ENCODE measurements at regions not wholly inside any gene's neighbourhood (a gene's known extent, or its start where the extent isn't known, plus 50 kb on each side); places are given as distances from the start of the nearest gene placed in this dataset.
"Not testable (repeated sequence)": the region's sequence is repeated elsewhere in the genome, so short reads cannot be mapped to it uniquely, and the experiment has no call there.

DNA sequence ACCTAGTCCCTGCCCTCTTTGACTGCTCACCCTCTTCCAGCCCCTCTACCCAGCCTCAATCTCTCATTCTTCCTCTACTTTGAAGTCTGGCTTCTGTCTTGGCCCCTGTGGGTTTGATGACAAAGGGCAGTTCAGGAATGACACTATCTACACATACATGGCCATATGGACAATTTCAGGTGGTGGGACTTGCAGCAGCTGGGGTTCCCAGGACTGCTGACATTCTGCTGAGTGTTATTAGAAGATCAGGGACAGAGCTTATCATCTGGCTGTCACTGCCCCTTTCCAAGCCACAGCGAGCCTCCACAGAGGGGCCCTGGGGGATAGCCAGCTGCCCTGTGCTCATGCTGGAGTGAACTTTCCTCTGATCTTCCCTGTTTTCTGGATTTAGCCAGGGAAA is 97.4 kb upstream of the IPO9 start:
- no peak for DNase-seq

DNA sequence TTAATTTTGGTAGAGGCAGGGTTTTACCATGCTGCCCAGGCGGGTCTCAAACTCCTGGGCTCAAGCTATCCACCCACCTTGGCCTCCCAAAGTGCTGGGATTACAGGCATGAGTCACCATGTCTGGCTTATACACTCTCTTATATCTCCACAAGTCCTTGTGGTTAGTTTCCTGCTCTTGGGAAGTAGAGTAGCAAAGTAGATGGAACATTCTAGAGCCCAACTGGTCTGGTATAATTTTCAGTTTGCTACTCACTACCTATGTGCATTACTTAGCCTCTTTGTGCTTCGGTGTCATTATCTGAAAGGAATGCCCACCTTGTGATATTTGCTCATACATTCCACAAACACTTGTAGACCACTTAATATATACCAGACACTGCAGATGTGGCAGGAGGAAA is 96.6 kb upstream of the IPO9 start:
- no peak for DNase-seq

DNA sequence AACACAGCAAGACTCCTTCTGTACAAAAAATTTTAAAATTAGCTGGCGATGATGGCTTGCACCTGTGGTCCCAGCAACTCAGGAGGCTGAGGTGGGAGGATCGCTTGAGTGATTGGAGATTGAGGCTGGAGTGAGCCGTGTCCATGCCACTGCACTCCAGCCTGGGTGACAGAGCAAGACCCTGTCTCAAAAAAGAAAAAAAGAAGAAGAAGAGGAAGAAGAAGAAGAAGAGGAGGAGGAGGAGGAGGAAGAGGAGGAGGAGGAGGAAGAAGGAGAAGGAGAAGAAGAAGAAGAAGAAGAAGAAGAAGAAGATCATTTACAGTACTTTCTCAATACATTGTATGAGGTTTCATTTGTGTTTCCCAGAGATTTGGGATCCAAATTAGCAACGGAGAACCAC is 94.7 kb upstream of the IPO9 start:
- DNase-seq = not testable (repeated sequence)

DNA sequence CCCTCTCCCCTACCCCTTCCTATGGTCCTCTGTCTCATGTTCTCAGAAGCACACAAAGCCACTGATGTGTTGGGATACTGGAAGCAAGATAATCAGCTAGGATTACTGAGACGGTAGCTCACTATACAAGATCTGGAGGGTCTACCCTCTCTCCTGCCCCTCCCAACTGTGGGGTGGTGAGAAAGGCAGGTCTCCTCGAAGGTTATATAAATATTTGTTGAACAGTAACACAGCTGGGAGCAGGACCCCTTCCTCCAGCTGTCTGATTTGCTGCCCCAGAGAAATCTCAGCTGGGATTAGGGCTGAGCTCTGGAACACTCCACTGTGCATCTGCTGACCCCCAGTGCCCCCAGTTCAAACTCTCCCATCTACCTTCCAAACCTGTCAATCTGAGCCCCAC is 94.2 kb upstream of the IPO9 start:
- DNase-seq = no peak

DNA sequence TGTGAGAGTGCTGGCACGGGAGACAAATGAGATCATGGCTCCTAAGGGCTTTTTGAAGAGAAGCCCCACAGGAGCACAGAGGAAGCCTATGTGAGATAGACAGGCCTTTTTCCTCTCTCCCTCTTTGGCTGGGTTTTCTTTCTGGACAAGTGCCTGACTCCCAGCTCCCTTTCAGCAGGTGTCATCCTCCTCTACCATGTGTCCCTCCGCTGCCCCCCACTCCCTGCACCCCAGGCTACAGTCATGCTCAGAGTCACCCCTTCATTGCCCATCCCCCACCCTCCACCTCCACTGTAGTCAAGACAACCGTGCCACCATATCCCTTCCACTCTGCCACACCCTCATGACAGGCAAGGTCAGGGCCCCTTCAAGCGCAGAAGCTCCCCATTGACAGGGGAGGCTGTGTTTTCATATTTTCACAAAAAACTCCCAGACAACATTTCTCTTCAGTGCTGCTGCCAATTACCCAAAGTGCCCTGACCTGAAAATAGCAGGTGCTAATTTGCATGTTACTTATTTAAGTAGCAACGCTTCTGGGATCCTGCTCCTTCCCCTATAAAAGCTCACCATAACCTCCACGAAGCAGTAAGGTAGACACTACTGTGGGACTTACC is 92.1 kb upstream of the IPO9 start:
- no peak for DNase-seq

DNA sequence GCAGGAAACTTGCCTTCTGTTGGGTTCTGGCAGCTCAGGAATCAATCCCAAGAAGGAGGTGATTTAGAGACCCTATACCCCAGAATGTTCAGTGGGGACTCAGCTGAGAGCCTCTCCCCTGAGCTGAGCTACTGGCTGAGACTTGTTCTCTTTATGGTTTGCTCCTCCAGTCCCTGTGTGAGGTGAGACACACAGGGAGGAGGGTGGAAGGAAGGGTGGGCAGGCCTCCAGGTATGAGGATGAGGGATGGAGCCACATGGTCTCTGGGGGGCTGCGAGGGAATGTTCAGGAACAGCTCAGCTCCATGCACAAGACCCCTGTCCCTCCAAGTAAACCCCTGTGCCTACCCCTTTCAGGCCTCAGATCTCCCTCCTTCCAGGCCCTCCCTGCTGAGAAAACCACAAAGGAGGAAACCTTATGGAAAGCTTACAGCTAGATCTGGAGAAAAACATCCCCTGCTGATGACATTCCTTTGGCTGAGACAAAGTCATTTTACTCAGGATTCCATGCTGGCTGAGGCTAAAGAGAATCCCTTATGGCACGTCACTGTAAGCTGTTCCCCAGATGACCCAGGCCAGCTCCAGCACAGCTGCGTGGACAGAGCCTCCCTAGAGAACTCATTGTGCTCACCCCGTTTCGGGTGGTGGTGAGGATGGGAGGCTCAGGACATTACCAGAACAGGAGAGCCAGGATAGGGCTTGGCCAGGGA is 91.5 kb upstream of the IPO9 start:
- no peak for DNase-seq

DNA sequence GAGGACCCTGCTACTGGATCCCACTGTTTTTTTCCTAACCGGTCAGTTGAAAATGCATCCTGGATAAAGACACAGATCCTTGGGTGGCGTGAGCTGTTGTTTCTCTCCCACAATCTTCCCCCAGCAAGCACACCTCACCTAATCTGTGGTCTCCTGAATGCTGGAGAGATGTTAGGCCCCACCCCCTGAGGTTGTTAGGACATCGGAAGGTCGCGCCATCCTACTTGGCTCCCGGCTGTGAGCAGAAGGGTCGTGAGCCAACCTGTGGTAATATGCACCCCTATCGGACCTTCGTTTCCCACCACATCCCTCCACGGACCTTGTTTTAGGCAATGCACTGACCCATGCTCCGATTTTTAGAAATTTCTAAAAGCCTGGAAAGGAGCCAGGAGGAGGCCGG is 89.9 kb upstream of the IPO9 start:
- peak; percentile 23 for DNase-seq

DNA sequence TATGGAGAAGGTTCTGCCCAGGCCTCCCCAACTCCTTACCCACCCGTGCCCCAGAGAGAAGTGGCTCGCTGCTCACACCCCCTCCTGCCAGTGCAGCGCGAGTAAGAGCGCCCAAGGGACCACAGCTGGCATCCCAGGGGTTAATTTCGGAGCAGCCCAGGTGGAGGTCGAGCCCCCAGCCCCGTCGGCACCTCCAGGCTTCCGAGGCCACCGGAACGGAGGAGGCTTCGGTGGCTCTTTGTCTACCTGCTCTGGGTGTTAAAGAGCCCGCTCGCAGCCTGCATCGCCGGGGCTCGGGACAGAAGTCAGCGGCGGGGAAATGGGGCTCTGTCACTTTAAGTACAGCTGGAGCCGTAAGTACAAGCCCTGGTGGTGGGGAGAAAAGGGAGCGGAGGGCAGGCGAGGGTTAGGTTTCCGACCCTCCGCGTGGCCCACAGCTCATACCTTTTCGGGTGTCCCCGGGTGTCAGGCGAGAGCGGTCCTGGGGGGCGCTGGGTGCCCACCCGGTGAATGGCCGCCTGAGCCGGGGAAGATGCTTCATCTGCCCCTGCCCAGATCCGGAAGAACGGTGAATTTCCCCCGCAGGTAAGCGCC is 89.4 kb upstream of the IPO9 start:
- peak; percentile 68 for DNase-seq

DNA sequence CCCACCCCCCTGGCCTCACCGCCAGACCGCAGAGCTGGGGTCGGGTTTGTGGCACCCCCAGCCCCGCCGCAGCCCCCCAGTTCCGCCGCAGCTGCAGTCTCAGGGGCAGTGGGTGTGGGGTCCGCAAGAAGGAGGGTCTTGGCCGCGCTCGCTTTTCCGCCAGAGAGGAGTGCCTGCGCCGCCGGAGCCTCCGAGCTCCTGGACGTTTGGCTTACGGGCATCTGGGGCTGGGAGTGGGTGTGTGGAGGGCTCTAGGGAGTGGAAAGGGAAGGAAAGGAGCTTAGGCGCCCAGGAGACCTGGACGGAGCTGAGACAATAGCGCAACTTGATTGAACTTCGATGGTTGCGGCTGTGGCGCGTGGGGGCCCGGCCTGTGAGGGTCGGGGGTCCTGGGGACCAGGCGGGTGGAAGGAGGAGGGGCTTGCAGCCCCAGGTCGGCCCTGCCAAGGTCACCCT is 88.8 kb upstream of the IPO9 start:
- DNase-seq = no peak

DNA sequence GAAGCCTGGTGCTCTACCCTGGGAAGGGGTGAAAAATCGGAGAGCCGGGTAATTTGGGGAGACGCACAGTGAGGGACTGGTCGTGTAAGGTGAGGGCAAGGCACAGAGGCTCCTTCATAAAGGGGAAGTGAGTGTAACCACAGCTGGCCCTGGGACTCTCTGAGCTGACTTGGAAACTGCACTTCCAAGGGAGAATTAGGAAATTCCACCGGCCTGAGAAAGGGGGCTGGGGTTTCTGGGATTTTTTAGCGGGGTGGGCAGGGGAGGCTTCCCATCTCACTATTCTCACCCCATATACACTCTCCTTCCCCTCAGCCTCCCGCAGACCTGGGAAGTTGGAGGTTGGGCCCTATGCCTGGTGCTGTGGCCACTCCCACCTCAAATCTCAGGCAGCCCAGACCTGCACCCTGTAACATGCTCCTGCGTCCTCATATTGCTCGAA is 88.3 kb upstream of the IPO9 start:
- no peak for DNase-seq

DNA sequence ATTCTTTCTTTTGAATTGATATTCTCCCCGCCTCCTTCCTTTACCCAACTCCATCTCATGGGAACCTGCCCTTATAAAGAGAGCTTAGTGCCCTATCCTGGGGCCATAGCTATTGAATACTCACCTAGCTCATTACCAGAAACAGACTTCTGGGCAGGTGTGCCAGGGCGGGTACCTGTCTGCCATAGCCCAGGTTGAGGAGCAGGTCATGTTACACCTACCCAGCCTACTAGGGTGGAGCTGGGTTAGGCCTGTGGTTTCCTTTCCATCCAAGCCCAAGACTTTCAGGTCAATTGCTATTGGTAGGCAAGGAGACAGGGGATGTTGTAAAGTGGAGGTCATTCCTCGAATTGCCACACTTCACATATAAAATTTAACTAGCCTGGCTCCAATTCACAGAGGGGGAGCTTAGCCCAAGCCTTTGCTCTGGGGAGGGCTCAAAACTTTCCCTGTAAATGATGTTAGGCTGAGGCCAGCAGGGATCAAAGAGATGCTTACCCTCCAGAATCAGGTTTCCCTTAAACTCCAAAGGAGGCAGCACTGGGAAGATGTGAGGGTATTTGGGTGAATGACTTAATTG is 87.1 kb upstream of the IPO9 start:
- DNase-seq = peak; percentile 38

DNA sequence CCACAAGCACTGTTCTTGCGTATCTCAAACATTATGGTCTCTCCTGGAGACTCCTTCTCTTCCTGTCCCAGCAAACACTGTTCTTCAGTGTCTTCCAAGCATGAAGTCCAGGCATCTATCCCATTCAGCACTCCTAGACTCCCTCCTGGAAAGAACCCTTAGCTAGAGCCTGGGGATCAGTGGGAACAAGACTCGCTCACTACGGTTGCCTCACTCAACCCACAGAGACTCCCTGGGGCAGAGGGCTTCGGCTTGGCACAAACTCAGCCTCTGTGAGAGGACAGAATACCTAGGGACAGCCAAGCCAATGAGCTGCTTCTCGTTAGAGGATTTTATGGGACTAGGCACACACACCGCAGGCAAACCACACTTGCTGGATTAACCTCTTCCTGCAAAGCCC is 86.5 kb upstream of the IPO9 start:
- no peak for DNase-seq

DNA sequence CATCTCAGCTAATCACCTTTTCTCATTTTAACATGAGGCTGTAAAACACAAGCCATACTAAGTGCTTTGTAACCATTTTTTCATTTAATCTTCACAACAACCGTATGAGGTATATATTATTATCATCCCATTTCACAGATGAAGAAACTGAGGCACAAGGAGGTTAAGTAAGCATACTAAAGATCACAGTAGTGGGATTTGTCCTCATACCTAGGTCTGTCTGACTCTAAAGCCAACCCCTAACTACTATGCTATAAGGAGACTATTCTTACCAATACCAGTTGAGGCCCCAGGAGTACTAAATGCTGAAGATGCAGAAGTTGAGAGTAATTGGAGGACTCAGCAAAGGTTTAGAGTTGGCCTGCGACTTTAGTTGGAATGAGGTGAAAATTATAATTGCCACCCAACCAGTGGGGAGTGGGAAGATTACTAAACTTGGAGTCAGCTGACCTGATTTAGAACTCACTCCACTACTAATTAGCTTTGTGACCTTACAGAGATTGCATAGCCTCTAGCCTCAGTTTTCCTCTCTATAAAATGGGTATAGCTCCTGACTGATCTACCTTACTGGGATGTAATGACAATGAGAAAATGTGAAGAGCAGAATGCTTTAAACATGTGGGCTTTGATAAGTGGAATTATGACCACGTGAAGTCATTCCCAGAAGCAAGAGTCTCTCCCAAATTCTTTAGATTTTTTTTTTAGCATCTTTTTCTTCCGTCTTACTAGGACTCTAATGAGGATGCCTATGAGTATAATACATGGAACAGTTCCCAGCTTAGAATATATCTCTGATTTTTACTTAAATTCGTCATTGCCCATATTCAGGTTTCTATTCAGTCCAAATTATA is 85.8 kb upstream of the IPO9 start:
- DNase-seq = no peak

DNA sequence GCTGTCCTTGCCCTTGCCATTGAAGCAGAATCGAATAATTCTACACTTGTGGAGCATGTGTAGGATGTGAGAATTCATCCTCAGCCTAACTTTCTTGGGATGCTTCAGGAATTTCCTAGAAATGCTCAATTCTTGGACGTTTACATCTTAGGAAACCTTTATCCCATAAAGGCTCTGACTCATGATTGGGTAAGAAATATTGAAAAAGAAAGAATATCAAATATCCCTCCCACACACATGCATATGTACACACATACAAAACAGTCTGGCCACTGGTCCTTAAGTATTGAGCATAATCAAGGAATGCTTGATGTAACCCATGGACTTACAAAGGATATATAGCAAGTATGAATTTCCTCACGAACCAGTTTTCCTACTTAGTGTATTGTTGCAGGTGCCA is 83.9 kb upstream of the IPO9 start:
- no peak for DNase-seq

DNA sequence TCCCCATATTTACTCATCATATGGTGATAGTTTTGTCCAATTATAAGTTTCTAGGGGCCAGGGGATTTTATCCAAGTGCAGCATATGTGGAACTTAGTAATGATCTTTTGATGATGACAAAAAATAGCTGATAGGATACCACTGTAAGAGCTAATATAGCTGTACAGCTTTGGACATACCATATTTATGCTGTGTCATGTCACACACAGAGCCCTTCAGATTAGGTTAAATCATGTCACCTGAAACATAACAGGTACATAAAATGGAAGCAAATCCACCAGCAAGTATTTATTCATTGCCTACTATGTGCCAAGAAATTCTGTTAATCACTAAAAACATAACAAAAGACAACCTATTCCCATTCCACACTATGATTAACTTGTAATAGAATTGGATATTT is 82.8 kb upstream of the IPO9 start:
- DNase-seq = no peak

DNA sequence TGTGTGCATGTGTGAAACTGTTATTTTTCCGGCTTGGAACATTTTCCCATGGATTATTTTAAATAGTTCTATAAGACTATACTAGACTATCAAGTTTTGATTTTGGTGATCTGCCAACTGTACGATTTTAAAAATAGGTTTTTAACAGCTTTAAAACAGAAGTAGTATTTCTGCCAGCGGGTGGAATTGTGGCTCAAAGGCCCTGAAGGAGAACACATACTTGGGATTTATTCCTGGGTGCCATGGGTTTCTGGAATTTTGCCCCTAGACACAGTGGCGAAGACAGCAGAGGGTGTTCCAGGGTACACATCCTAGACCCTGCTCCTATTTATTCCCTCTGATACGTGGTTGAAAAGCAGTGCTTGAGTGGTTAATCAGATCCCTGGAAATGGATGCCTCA is 81.7 kb upstream of the IPO9 start:
- no peak for DNase-seq

DNA sequence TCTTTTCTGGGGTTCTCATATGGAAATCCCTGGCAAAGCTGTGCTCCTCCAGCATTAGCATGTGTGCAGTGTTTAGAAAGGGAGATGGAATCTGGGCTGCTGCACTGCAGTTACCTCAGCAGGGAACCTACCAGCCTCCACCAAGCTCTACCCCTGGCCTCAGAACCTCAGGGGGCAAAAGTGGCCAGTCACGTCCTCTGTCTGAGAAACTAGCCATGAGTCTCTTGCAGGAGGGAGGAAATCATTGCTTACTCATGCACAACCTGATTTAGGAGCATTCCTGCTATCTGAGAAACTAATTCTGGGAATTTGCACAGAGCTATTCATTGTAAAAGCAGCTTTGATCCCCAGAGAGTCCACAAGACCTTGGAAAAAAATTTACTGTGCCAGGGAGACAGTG is 80.6 kb upstream of the IPO9 start:
- no peak for DNase-seq

DNA sequence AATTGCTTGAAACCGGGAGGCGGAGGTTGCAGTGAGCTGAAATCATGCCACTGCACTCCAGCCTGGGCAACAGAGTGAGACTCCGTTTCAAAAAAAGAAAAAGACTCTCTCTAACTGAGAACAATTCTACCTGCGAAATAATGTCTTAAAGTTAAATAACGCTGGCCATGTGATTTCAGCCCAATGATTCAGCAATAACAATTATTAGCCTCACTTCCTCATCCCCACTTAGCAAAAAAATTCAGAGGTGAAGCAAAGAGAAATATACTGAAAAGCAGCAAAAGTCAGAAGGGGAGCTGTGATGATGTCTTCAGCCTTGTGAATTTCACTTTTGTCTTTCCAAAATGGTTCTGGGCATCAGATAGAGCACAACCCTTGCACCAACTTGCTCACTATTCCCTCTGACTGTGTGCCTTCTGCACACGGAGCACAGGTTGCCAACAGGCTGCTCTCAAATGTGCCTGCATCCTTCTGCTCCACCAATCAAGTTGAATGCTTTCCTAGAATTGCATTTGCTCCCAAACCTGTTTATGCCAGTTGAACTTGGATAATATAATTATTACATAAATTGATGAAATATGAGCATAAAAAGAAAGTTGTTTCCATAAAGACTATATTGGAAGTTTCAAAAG is 79.8 kb upstream of the IPO9 start:
- no peak for DNase-seq

DNA sequence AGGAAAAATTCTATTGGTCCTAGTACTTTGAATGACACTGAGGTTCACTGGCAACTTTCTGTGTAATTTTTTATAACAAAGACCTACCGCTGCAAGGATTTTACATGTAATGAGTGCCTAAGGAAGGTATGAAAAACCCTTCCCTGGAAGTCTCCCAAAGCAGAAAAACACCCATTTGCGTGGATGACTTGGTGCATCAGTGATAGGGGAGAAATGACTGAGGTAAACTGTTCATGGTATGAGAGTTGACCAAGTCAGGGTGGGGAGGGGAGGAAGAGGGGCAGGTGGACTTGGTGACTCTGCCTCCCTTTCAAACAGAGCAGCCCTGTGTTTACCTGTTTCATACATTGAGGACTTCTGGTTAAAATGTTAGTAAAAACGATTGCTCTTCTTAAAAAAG is 78.8 kb upstream of the IPO9 start:
- no peak for DNase-seq

DNA sequence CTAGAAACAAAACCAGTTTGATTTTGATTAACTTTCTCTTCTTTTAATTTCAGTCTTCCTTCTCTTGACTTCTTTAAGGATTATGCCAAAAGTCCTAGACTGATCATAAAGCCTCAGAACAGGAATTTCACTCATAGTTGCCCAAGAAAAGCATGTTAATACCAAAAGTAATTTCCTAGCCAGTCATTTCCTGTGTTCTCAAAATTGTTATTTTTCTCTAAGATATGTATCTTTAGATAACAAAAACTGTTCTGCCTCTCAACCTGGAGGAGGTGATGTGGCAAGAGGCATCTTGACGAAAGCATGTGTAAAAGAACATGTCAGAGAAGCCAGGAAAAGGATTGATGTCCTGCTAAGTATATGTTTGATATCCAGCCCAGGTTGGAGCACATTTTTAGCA is 78.0 kb upstream of the IPO9 start:
- no peak for DNase-seq

DNA sequence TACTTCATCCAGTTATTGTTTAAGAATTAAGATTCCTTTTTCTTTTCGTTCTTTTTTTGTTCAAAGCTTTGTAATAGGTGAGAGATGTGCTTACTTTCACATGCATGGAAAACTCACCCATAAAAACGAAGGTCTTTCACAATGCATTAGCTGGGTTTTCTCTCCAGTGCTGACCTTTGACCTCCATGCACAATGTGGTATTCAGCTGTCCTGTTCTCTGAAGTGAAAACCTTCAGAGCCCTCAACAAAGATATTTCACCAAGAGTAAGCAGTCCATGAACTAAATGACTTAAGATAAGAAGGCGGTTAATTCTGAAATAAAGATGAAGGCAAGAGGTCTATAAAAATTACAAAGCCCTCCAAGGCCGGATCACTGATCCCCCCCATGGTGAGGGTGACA is 77.1 kb upstream of the IPO9 start:
- DNase-seq = no peak

DNA sequence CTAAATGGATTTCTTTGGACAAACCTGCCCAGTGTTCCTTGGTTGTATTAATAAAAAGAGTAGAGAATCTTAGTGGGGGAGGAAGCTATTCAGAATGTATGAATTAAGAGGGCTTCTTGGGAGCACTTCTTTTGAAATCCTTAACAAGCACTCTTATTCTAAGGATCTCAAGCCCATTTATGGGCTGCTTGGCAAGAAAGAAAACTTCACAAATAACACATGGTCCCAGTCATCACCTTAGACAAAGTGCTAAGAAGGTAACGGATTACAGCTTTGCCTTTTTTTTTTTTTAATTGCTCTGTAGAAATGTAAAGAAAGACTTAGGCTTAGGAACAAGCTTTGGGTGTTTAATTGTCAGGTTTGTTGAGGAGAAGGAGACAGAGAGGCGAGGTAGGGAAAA is 76.6 kb upstream of the IPO9 start:
- no peak for DNase-seq

DNA sequence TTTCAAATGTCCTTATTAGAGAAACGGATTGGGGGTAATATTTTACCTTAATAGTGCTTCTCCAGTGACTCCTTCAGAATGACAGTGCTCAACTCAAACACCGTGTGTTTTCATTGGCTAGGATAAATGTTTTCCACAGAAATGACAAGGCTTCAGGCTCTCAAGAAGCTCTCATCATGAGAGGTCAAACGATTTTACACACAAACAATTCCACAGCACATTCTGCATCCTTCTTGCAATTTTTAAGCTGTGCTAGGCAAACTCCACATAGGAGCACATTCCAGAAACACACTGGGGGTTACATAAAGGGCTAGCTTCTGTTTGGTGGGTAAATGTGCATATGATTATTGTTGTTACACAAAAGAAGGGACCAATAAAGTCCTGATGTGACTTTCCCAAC is 75.5 kb upstream of the IPO9 start:
- no peak for DNase-seq
